Upper lobe of right lung (tissue), 1 donor: ENCODE measurements at regions not wholly inside any gene's neighbourhood (a gene's known extent, or its start where the extent isn't known, plus 50 kb on each side); places are given as distances from the start of the nearest gene placed in this dataset.

Experiments
- ATAC-seq: fragments of 200-7000 bp; cut with Tn5 transposase; one replicate; pipeline ENCODE4 v1.9.1; 2020; ENCODE audit warnings: mild to moderate bottlenecking, moderate library complexity
- DNase-seq: peaks from one replicate; pipeline ENCODE4 v3.0.0-alpha.2; 2020
- H3K27ac ChIP-seq: fragments of 200-600 bp; one replicate; pipeline ENCODE4 v1.8.0; 2022
- H3K27me3 ChIP-seq: fragments of 200-600 bp; one replicate; pipeline ENCODE4 v1.8.0; 2022; ENCODE audit warnings: mild to moderate bottlenecking
- H3K36me3 ChIP-seq: fragments of 200-600 bp; one replicate; pipeline ENCODE4 v1.8.0; 2022
- H3K4me1 ChIP-seq: fragments of 200-600 bp; one replicate; pipeline ENCODE4 v1.8.0; 2022
- H3K4me3 ChIP-seq: fragments of 200-600 bp; one replicate; pipeline ENCODE4 v1.8.0; 2022; ENCODE audit warnings: mild to moderate bottlenecking
- H3K9me3 ChIP-seq: fragments of 200-600 bp; one replicate; pipeline ENCODE4 v1.8.0; 2022
- CTCF ChIP-seq: fragments of 200-600 bp; IDR thresholded peaks from one replicate; pipeline ENCODE4 v1.8.0; 2022; ENCODE audit warnings: antibody characterized with exemption
- intact Hi-C: fragments of 100-400 bp; cut with DNase I; formaldehyde crosslinking; loops from one replicate; pipeline ENCODE4 v1.11.0; 2022
- donor health status: DM: no; HTN: yes; CAD: no; lungs with severe emphysema.

- H3K4me3 ChIP-seq, result no peak overlapping the region
- DNase-seq (no peak), ATAC-seq (no peak)
- no peak overlapping the region for H3K27ac ChIP-seq
- intact Hi-C loops, result no loop called here
- H3K36me3 ChIP-seq, result no peaks in the 10 kb centered on the region
- no peaks in the 10 kb centered on the region for H3K27me3 ChIP-seq
- TF ChIP-seq CTCF, result no peak
- H3K4me1 ChIP-seq, result peaks cover 14% of the 10 kb centered on the region
- no peaks in the 10 kb centered on the region for H3K9me3 ChIP-seq
Observed at GRCh38 chr13:27001705-27002104, 169.9 kb downstream of the USP12 start.

DNA sequence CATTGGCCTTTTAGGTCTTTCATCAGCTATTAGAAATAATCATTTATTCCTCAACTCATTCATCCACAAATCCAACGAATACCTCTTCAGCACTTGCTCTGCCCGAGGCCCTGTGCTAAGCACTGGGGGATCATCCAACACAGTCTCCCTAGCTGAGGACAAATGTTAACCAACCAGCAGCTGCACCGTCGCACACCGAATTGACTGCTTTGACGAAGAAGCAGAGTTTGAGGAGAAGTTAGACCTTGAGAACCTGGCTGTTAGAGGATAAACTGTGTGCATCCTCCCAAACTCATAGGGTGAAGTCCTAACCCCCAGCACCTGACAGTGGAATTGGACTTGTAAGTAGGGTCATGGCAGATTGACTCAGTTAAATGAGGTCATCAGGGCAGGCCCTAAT is 170.9 kb downstream of the USP12 start:
- ATAC-seq (no peak), DNase-seq (no peak)
- no peak overlapping the region for H3K27ac ChIP-seq
- H3K9me3 ChIP-seq, result no peaks in the 10 kb centered on the region
- intact Hi-C loops, result no loop called here
- no peaks in the 10 kb centered on the region for H3K36me3 ChIP-seq
- H3K4me1 ChIP-seq, result peaks cover 4% of the 10 kb centered on the region
- H3K27me3 ChIP-seq, result no peaks in the 10 kb centered on the region
- TF ChIP-seq CTCF, result no peak
- H3K4me3 ChIP-seq, result no peak overlapping the region

GRCh38 chr13:26999499-26999898 is 172.1 kb downstream of the USP12 start:
- TF ChIP-seq CTCF, result no peak
- DNase-seq, result no peak
- H3K4me3 ChIP-seq, result no peak overlapping the region
- H3K27me3 ChIP-seq, result no peaks in the 10 kb centered on the region
- ATAC-seq, result no peak
- H3K4me1 ChIP-seq, result no peaks in the 10 kb centered on the region
- no peak overlapping the region for H3K27ac ChIP-seq
- no peaks in the 10 kb centered on the region for H3K9me3 ChIP-seq
- no peaks in the 10 kb centered on the region for H3K36me3 ChIP-seq
- intact Hi-C loops, result no loop called here

- no peak overlapping the region for H3K27ac ChIP-seq
- H3K36me3 ChIP-seq, result no peaks in the 10 kb centered on the region
- no peak for TF ChIP-seq CTCF
- ATAC-seq, result no peak
- no peak for DNase-seq
- no peaks in the 10 kb centered on the region for H3K27me3 ChIP-seq
- intact Hi-C loops, result no loop called here
- no peak overlapping the region for H3K4me3 ChIP-seq
- H3K9me3 ChIP-seq, result no peaks in the 10 kb centered on the region
- H3K4me1 ChIP-seq, result no peaks in the 10 kb centered on the region
Observed at GRCh38 chr13:26998292-26998691, 173.3 kb downstream of the USP12 start.

- H3K9me3 ChIP-seq, result no peaks in the 10 kb centered on the region
- no peak overlapping the region for H3K4me3 ChIP-seq
- no peaks in the 10 kb centered on the region for H3K4me1 ChIP-seq
- H3K27me3 ChIP-seq, result no peaks in the 10 kb centered on the region
- intact Hi-C loops, result no loop called here
- no peak for DNase-seq
- no peak for ATAC-seq
- no peaks in the 10 kb centered on the region for H3K36me3 ChIP-seq
- no peak overlapping the region for H3K27ac ChIP-seq
- no peak for TF ChIP-seq CTCF
Observed at GRCh38 chr13:26996965-26997752, 174.5 kb downstream of the USP12 start.

GRCh38 chr13:26995159-26995558 is 176.5 kb downstream of the USP12 start:
- H3K4me1 ChIP-seq, result peaks cover 6% of the 10 kb centered on the region
- H3K27me3 ChIP-seq, result no peaks in the 10 kb centered on the region
- no peaks in the 10 kb centered on the region for H3K36me3 ChIP-seq
- no peak overlapping the region for H3K27ac ChIP-seq
- H3K4me3 ChIP-seq, result no peak overlapping the region
- DNase-seq (no peak), ATAC-seq (no peak)
- intact Hi-C loops, result no loop called here
- no peak for TF ChIP-seq CTCF
- no peaks in the 10 kb centered on the region for H3K9me3 ChIP-seq
